GM21367 (cell line): ENCODE measurements at regions not wholly inside any gene's neighbourhood (a gene's known extent, or its start where the extent isn't known, plus 50 kb on each side); places are given as distances from the start of the nearest gene placed in this dataset.

Experiments
- ATAC-seq: cut with Tn5 transposase; IDR thresholded peaks from one replicate; pipeline ENCODE4 v1.9.1; 2021; ENCODE audit not compliant: unreplicated experiment

- ATAC-seq = no peak
These were observed 1029.8 kb upstream of the AGA start for GRCh38 chr4:178471994-178472393.

- ATAC-seq = no peak
These were observed 1037.9 kb upstream of the AGA start for GRCh38 chr4:178480105-178480504.

- no peak for ATAC-seq
These were observed 1038.6 kb upstream of the AGA start for GRCh38 chr4:178480881-178481280.

GRCh38 chr4:178481564-178481963, 1039.3 kb upstream of the AGA start:
- no peak for ATAC-seq

GRCh38 chr4:178523038-178523437, 1080.8 kb upstream of the AGA start:
- ATAC-seq = no peak

GRCh38 chr4:178535939-178536579, 1093.8 kb upstream of the AGA start:
- ATAC-seq = no peak

- ATAC-seq = no peak
These were observed 1111.0 kb upstream of the AGA start for GRCh38 chr4:178553201-178553600.

DNA sequence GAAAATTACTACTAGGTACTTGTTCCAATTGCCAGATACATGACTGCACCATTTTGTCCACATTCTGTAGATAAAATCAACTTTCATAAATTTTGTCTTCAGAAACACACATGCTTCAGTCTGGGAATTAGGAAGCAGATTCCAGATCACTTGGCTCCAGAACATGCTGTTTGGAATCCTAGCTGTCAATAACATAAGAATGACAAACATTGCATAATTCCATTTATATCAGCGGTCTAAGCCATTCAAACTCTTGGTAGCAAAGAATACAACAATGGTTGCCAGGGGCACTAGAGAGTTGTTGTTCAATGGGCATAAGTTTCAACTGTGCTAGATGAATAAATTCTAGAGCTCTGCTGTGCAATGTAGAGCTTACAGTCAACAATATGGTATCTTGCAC, 1112.1 kb upstream of the AGA start:
- no peak for ATAC-seq

- ATAC-seq = no peak
These were observed 1114.6 kb upstream of the AGA start for GRCh38 chr4:178556796-178557195.

DNA sequence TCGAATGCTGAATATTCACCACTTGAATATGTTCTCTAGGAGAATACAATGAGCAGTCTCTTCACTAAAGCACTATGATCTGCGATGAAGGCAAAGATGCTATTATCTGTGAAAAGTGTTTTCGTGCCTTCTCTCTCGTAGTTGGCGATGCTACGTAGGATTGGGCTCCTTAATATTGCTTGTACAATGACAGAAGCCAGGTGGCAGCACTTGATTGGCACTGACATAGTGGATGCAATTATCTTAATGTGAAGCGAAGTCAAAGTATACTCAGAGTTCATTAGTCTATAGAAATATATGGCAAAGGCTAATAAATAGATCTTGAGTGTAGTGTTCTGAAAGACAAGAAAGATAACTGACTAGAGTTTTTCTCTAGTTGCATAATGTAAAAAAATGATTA, 1135.7 kb upstream of the AGA start:
- no peak for ATAC-seq

- no peak for ATAC-seq
These were observed 1153.4 kb upstream of the AGA start for GRCh38 chr4:178595500-178596138.

GRCh38 chr4:178598672-178599071, 1156.4 kb upstream of the AGA start:
- ATAC-seq = no peak

- no peak for ATAC-seq
These were observed 1157.3 kb upstream of the AGA start for GRCh38 chr4:178599521-178599920.

DNA sequence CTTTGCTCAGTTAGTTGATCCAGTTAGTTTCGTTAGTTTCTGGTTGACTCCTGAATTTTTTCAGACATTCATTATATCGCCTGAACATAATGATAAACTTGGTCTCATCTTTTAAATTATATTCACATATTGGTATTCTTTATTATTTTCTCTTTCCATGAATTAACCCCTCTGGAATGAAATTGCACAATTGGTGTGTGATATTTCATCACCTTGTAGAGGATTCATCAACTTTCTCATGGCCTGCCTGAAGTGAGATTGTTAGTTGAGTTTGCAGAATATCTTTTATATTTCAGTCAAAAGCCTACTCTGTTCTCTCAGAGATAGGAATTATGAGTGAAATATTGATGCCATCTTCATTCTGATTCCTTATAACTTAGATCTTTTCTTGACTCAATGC, 1160.6 kb upstream of the AGA start:
- ATAC-seq = no peak

GRCh38 chr4:178611062-178611461, 1168.8 kb upstream of the AGA start:
- no peak for ATAC-seq

DNA sequence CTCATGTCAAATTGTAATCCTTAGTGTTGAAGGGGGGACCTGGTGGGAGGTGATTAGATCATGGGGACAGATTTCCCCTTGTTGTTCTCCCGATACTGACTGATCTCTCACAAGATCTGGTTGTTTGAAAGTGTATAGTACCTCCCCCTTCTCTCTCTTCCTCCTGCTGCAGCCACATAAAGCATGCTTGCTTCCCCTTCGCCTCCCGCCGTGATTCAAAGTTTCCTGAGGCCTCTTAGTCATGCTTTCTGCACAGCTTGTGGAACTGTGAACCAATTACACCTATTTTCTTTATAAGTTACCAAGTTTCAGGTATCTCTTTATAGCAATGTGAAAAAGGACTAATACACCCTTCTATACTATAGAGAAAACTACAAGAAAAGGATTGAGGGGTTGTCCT, 1170.5 kb upstream of the AGA start:
- no peak for ATAC-seq

GRCh38 chr4:178632415-178632814, 1190.2 kb upstream of the AGA start:
- ATAC-seq = no peak

GRCh38 chr4:178633263-178633662, 1191.0 kb upstream of the AGA start:
- ATAC-seq = no peak

DNA sequence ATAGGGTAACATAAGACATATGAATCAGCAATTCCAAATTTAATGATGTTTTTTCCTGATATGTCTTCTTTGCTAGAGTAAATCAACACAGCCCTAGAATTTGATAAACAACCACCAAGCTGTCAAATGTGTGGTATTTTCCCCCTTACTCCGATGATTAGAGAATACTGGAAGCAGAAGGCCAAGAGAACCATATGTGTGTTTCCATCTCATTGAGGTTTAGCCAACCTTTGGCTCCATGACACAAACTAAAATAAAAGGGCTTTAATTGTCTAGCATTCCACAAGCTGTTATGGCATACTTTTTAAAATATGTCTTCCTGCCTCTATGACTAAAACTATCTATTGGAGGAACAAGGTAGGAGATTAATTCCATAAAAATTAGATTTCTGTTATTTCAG, 1222.4 kb upstream of the AGA start:
- ATAC-seq = no peak

- ATAC-seq = no peak
These were observed 1223.7 kb upstream of the AGA start for GRCh38 chr4:178665916-178666315.

DNA sequence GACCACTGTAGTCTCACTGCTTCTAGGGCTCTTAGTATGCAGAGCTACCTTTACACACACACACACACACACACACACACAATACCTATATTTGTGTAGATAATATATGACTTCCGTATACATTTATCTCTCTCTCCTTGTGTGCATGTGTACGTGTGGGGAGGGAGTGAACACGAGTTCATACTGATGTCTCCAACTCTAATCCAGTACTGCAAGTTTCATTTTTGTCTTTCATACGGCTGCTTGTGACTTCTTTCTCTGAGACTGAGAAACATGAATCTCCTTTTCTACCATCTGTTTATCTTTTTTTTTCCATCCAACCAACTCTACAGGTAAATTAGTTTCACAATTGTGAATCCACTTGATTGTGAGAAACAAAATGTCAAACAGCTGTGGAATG, 1229.5 kb upstream of the AGA start:
- no peak for ATAC-seq

DNA sequence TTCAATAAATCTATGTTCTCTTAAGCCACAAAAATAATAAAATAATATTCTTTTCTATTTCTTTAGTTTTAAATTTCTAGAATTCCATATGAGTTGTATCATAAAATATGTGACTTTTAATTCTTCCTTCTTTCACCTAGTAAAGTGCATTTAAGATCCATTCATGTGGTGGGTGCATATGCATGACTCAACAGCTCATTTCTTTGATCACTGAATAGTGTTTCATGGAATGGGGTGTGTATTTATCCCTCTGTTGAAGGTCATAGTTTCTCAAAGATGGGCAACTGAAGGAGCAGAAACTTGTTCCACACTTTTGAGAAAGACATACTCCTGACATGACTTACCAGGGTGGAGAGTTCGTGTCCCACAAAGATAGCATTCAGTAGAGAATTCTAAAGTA, 1230.3 kb upstream of the AGA start:
- no peak for ATAC-seq

- ATAC-seq = no peak
These were observed 1239.6 kb upstream of the AGA start for GRCh38 chr4:178681871-178682270.
